ENCODE measurements at regions not wholly inside any gene's neighbourhood (a gene's known extent, or its start where the extent isn't known, plus 50 kb on each side); places are given as distances from the start of the nearest gene placed in this dataset.
"Not testable (repeated sequence)": the region's sequence is repeated elsewhere in the genome, so short reads cannot be mapped to it uniquely, and the experiment has no call there.

GRCh38 chr3:110473405-110473804 is 598.2 kb upstream of the NECTIN3 start:
- no peak for DNase-seq (ENCODE audit: low read depth in 2 of 2)

GRCh38 chr3:110474397-110474796 is 597.2 kb upstream of the NECTIN3 start:
- DNase-seq (ENCODE audit: low read depth in 2 of 2) = no peak

- DNase-seq (ENCODE audit: low read depth in 2 of 2) = no peak
Observed at GRCh38 chr3:110478377-110479054, 593.1 kb upstream of the NECTIN3 start.

GRCh38 chr3:110479731-110480130 is 591.9 kb upstream of the NECTIN3 start:
- no peak for DNase-seq (ENCODE audit: low read depth in 2 of 2)

GRCh38 chr3:110485389-110485788 is 586.2 kb upstream of the NECTIN3 start:
- DNase-seq (ENCODE audit: low read depth in 2 of 2) = no peak

GRCh38 chr3:110487840-110488239 is 583.8 kb upstream of the NECTIN3 start:
- DNase-seq (ENCODE audit: low read depth in 2 of 2) = no peak

GRCh38 chr3:110491413-110491812 is 580.2 kb upstream of the NECTIN3 start:
- DNase-seq (ENCODE audit: low read depth in 2 of 2) = no peak

GRCh38 chr3:110492876-110493275 is 578.7 kb upstream of the NECTIN3 start:
- no peak for DNase-seq (ENCODE audit: low read depth in 2 of 2)

GRCh38 chr3:110493438-110494092 is 578.1 kb upstream of the NECTIN3 start:
- no peak for DNase-seq (ENCODE audit: low read depth in 2 of 2)

GRCh38 chr3:110494093-110494490 is 577.5 kb upstream of the NECTIN3 start:
- DNase-seq (ENCODE audit: low read depth in 2 of 2) = no peak

GRCh38 chr3:110494728-110495127 is 576.9 kb upstream of the NECTIN3 start:
- no peak for DNase-seq (ENCODE audit: low read depth in 2 of 2)

- no peak for DNase-seq (ENCODE audit: low read depth in 2 of 2)
Observed at GRCh38 chr3:110495201-110495927, 576.3 kb upstream of the NECTIN3 start.

- no peak for DNase-seq (ENCODE audit: low read depth in 2 of 2)
Observed at GRCh38 chr3:110504401-110504800, 567.2 kb upstream of the NECTIN3 start.

GRCh38 chr3:110504901-110505300 is 566.7 kb upstream of the NECTIN3 start:
- no peak for DNase-seq (ENCODE audit: low read depth in 2 of 2)

GRCh38 chr3:110506890-110507289 is 564.7 kb upstream of the NECTIN3 start:
- no peak for DNase-seq (ENCODE audit: low read depth in 2 of 2)

GRCh38 chr3:110507570-110507969 is 564.0 kb upstream of the NECTIN3 start:
- not testable (repeated sequence) for DNase-seq (ENCODE audit: low read depth in 2 of 2)

- no peak for DNase-seq (ENCODE audit: low read depth in 2 of 2)
Observed at GRCh38 chr3:110512961-110513360, 558.7 kb upstream of the NECTIN3 start.

- DNase-seq (ENCODE audit: low read depth in 2 of 2) = no peak
Observed at GRCh38 chr3:110518031-110518430, 553.6 kb upstream of the NECTIN3 start.

- DNase-seq (ENCODE audit: low read depth in 2 of 2) = no peak
Observed at GRCh38 chr3:110519071-110519470, 552.5 kb upstream of the NECTIN3 start.

GRCh38 chr3:110521019-110521418 is 550.6 kb upstream of the NECTIN3 start:
- DNase-seq (ENCODE audit: low read depth in 2 of 2) = peak; percentile 80

GRCh38 chr3:110525558-110526064 is 546.0 kb upstream of the NECTIN3 start:
- DNase-seq (ENCODE audit: low read depth in 2 of 2) = not testable (repeated sequence)
